PC-3 (cell line): ENCODE measurements at regions not wholly inside any gene's neighbourhood (a gene's known extent, or its start where the extent isn't known, plus 50 kb on each side); places are given as distances from the start of the nearest gene placed in this dataset.
A peak's percentile ranks its signal among the peaks of the same experiment; 100 is the strongest.

Experiments
- ATAC-seq: fragments of 200-7000 bp; cut with Tn5 transposase; 2 replicates; pipeline ENCODE4 v1.9.1; 2020; ENCODE audit warnings: mild to moderate bottlenecking, moderate library complexity
- BruUV-seq: library from RNA; stranded (reverse); fragments of 400-500 nt; replicated peaks from 2 replicates; lab custom pipeline; 2021; lab: Mats Ljungman, UMichigan
- CTCF ChIA-PET: fragments of 300-600 bp; sonication (Branson Sonifier 250); formaldehyde crosslinking; loops from one replicate; lab custom pipeline; 2022; ENCODE audit warnings: antibody characterized with exemption; lab: Charles Lee
- POLR2A ChIA-PET: fragments of 300-600 bp; sonication (Branson Sonifier 250); formaldehyde crosslinking; loops from one replicate; lab custom pipeline; 2022; ENCODE audit warnings: antibody characterized with exemption; ENCODE audit not compliant: unreplicated experiment; lab: Charles Lee
- DNase-seq: peaks from one replicate; pipeline ENCODE4 v3.0.0-alpha.2; 2015
- H2AFZ ChIP-seq: fragments of 300-600 bp; sonication (generic); 2 replicates; pipeline ENCODE4 v1.6.0; 2016; ENCODE audit warnings: antibody characterized with exemption, low read length
- H3F3A ChIP-seq: fragments of 300-600 bp; sonication (generic); one replicate; pipeline ENCODE4 v1.6.0; 2017; ENCODE audit warnings: antibody characterized with exemption, low read length, control low read depth, mild to moderate bottlenecking; ENCODE audit not compliant: unreplicated experiment
- H3K27ac ChIP-seq: fragments of 300-600 bp; sonication (generic); 2 replicates; pipeline ENCODE4 v1.5.1; 2016; ENCODE audit warnings: mild to moderate bottlenecking, low read length
- H3K27me3 ChIP-seq: fragments of 300-600 bp; sonication (generic); 2 replicates; pipeline ENCODE4 v1.6.1; 2016; ENCODE audit warnings: low read length, mixed read lengths
- H3K36me3 ChIP-seq: fragments of 300-600 bp; sonication (generic); 2 replicates; pipeline ENCODE4 v1.6.1; 2016; ENCODE audit warnings: low read depth, mixed run types, low read length, mixed read lengths
- H3K4me1 ChIP-seq: fragments of 300-600 bp; sonication (generic); 2 replicates; pipeline ENCODE4 v1.5.1; 2016; ENCODE audit warnings: low read length; ENCODE audit not compliant: insufficient read depth
- H3K4me2 ChIP-seq: fragments of 300-600 bp; sonication (generic); 2 replicates; pipeline ENCODE4 v1.6.0; 2016; ENCODE audit warnings: low read length
- H3K4me3 ChIP-seq: fragments of 300-600 bp; sonication (generic); 2 replicates; pipeline ENCODE4 v1.5.1; 2016; ENCODE audit warnings: mild to moderate bottlenecking, low read length, mixed read lengths
- H3K79me2 ChIP-seq: fragments of 300-600 bp; sonication (generic); 2 replicates; pipeline ENCODE4 v1.6.1; 2017; ENCODE audit warnings: low read length, mixed read lengths
- H3K9ac ChIP-seq: fragments of 300-600 bp; sonication (generic); 2 replicates; pipeline ENCODE4 v1.6.0; 2016; ENCODE audit warnings: mild to moderate bottlenecking, low read length
- H3K9me2 ChIP-seq: fragments of 300-600 bp; sonication (generic); replicated peaks from 2 replicates; pipeline ENCODE4 v1.6.1; 2016; ENCODE audit warnings: mixed run types, low read length, mixed read lengths
- H3K9me3 ChIP-seq: fragments of 300-600 bp; sonication (generic); 2 replicates; pipeline ENCODE4 v1.6.1; 2016; ENCODE audit warnings: low read length, mixed read lengths
- H4K20me1 ChIP-seq: fragments of 300-600 bp; sonication (generic); 2 replicates; pipeline ENCODE4 v1.6.1; 2016; ENCODE audit warnings: low read length, mixed read lengths
- EZH2 ChIP-seq: fragments of 300-600 bp; sonication (generic); IDR thresholded peaks from one replicate; pipeline ENCODE4 v1.6.1; 2017; ENCODE audit warnings: antibody characterized with exemption, mild to moderate bottlenecking, low read length; ENCODE audit not compliant: unreplicated experiment
- EZH2phosphoT487 ChIP-seq: fragments of 300-600 bp; sonication (generic); IDR thresholded peaks from 2 replicates; pipeline ENCODE4 v1.6.1; 2018; ENCODE audit warnings: mild to moderate bottlenecking, antibody characterized with exemption, low read length, borderline replicate concordance
- intact Hi-C: fragments of 100-400 bp; cut with micrococcal nuclease; formaldehyde crosslinking; loops from 2 replicates; pipeline ENCODE4 v1.9.0; 2023
- TF ChIP-seq, protein P1 (sequence below): fragments of 300-600 bp; sonication (generic); conservative IDR thresholded peaks from 2 replicates; pipeline ENCODE4 v1.5.1; 2017; ENCODE audit warnings: antibody characterized with exemption, low read depth, mild to moderate bottlenecking, low read length

DNA sequence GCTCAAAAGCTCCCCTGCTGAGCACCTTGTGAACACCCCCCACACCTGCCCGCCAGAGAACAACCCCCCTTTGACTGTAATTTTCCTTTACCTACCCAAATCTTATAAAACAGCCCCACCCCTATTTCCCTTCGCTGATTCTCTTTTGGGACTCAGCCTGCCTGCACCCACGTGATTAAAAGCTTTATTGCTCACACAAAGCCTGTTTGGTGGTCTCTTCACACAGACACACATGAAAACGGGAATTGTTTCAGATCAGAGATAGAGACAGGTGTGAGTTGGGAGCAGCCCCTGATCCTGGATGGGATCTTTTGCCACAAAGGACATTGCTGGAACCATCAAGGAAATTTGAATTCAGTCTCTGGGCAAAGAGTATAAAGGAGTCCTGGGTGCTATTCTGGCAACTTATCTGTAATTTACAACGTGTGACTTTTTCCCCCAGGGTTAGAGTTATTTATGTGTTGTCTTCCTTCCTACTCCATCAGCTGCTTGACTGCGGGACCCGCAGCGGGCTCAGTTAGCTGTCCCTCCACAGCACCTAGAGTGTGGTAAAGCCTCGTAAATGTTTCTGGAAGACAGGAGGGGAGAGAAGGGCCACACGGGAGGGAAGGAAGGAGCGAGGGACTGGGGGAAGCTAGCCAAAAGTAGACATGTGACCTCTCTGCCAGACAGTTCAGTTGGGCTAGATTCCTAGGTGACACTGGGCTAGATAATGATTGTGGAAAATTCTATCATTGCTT is 437.0 kb downstream of the ZNF608 start:
- ChIA-PET CTCF (interaction anchor here (0.6 kb wide), 1 partner anchor 157 kb away, joined by 13 read pairs; no protein-coding TSS in a partner anchor), POLR2A (no interaction called here)
- H3K4me3 ChIP-seq = no peak overlapping the region
- no peak overlapping the region for H3K27ac ChIP-seq
- no peaks in the 10 kb centered on the region for H3F3A ChIP-seq
- DNase-seq = no peak
- H3K4me2 ChIP-seq = no peak overlapping the region
- no peaks in the 10 kb centered on the region for H3K27me3 ChIP-seq
- no peaks in the 10 kb centered on the region for H3K9me2 ChIP-seq
- no peak overlapping the region for H2AFZ ChIP-seq
- no peaks in the 10 kb centered on the region for H3K79me2 ChIP-seq
- H3K36me3 ChIP-seq = no peaks in the 10 kb centered on the region
- no peaks in the 10 kb centered on the region for H3K4me1 ChIP-seq
- no peak for ATAC-seq
- no TSS peak for BruUV-seq
- H3K9me3 ChIP-seq = no peaks in the 10 kb centered on the region
- TF ChIP-seq, protein P1, sequence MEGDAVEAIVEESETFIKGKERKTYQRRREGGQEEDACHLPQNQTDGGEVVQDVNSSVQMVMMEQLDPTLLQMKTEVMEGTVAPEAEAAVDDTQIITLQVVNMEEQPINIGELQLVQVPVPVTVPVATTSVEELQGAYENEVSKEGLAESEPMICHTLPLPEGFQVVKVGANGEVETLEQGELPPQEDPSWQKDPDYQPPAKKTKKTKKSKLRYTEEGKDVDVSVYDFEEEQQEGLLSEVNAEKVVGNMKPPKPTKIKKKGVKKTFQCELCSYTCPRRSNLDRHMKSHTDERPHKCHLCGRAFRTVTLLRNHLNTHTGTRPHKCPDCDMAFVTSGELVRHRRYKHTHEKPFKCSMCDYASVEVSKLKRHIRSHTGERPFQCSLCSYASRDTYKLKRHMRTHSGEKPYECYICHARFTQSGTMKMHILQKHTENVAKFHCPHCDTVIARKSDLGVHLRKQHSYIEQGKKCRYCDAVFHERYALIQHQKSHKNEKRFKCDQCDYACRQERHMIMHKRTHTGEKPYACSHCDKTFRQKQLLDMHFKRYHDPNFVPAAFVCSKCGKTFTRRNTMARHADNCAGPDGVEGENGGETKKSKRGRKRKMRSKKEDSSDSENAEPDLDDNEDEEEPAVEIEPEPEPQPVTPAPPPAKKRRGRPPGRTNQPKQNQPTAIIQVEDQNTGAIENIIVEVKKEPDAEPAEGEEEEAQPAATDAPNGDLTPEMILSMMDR = no peak
- TF ChIP-seq EZH2phosphoT487 = no peak
- no peak for TF ChIP-seq EZH2
- H3K9ac ChIP-seq = no peak overlapping the region
- intact Hi-C loops = no loop called here
- no peaks in the 10 kb centered on the region for H4K20me1 ChIP-seq

- Histone ChIP-seq H3K27me3 (no peaks in the 10 kb centered on the region), H2AFZ (no peak overlapping the region), H3K9me3 (no peaks in the 10 kb centered on the region), H3K9me2 (no peaks in the 10 kb centered on the region), H4K20me1 (no peaks in the 10 kb centered on the region), H3K4me1 (peaks cover 6% of the 10 kb centered on the region), H3K4me3 (no peak overlapping the region), H3K4me2 (no peak overlapping the region), H3K9ac (no peak overlapping the region), H3F3A (no peaks in the 10 kb centered on the region), H3K36me3 (no peaks in the 10 kb centered on the region), H3K79me2 (no peaks in the 10 kb centered on the region), H3K27ac (no peak overlapping the region)
- TF ChIP-seq EZH2phosphoT487 (no peak), EZH2 (no peak)
- TF ChIP-seq, protein P1 = no peak
- DNase-seq (no peak), ATAC-seq (no peak)
- CTCF ChIA-PET = no interaction called here
- POLR2A ChIA-PET = no interaction called here
- intact Hi-C loops = no loop called here
- BruUV-seq = no TSS peak
These were observed 443.1 kb downstream of the ZNF608 start for GRCh38 chr5:124303366-124303765.

- no peaks in the 10 kb centered on the region for H3K36me3 ChIP-seq
- intact Hi-C loops = no loop called here
- H4K20me1 ChIP-seq = no peaks in the 10 kb centered on the region
- no peak overlapping the region for H3K27ac ChIP-seq
- no peak for TF ChIP-seq EZH2
- TF ChIP-seq, protein P1 = no peak
- no peak for TF ChIP-seq EZH2phosphoT487
- no peaks in the 10 kb centered on the region for H3K79me2 ChIP-seq
- no peak overlapping the region for H3K9ac ChIP-seq
- no peak overlapping the region for H3K4me3 ChIP-seq
- CTCF ChIA-PET = no interaction called here
- H3K9me3 ChIP-seq = no peaks in the 10 kb centered on the region
- POLR2A ChIA-PET = no interaction called here
- H3F3A ChIP-seq = no peaks in the 10 kb centered on the region
- peaks cover 6% of the 10 kb centered on the region for H3K4me1 ChIP-seq
- no peak overlapping the region for H3K4me2 ChIP-seq
- no peak overlapping the region for H2AFZ ChIP-seq
- peak; percentile 64 for ATAC-seq
- no TSS peak for BruUV-seq
- no peaks in the 10 kb centered on the region for H3K9me2 ChIP-seq
- peak; percentile 6 for DNase-seq
- no peaks in the 10 kb centered on the region for H3K27me3 ChIP-seq
These were observed 443.9 kb downstream of the ZNF608 start for GRCh38 chr5:124302533-124302932.
